ENCODE measurements at regions not wholly inside any gene's neighbourhood (a gene's known extent, or its start where the extent isn't known, plus 50 kb on each side); places are given as distances from the start of the nearest gene placed in this dataset.

- TF ChIP-seq, protein P1, sequence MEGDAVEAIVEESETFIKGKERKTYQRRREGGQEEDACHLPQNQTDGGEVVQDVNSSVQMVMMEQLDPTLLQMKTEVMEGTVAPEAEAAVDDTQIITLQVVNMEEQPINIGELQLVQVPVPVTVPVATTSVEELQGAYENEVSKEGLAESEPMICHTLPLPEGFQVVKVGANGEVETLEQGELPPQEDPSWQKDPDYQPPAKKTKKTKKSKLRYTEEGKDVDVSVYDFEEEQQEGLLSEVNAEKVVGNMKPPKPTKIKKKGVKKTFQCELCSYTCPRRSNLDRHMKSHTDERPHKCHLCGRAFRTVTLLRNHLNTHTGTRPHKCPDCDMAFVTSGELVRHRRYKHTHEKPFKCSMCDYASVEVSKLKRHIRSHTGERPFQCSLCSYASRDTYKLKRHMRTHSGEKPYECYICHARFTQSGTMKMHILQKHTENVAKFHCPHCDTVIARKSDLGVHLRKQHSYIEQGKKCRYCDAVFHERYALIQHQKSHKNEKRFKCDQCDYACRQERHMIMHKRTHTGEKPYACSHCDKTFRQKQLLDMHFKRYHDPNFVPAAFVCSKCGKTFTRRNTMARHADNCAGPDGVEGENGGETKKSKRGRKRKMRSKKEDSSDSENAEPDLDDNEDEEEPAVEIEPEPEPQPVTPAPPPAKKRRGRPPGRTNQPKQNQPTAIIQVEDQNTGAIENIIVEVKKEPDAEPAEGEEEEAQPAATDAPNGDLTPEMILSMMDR (IDR thresholded peaks at IDR 0.05): no peak
- no peak for TF ChIP-seq POLR2A (IDR thresholded peaks at IDR 0.05)
- TF ChIP-seq POLR2AphosphoS5 (IDR thresholded peaks at IDR 0.05): no peak
Observed at GRCh38 chr5:124079062-124079461, 567.1 kb downstream of the CSNK1G3 start.

Measured in stomach (tissue), 4 donors.